Activated CD8-positive, alpha-beta T cell treated with anti-CD3 and anti-CD28 coated beads for 36 hours (primary cell): ENCODE measurements at regions not wholly inside any gene's neighbourhood (a gene's known extent, or its start where the extent isn't known, plus 50 kb on each side); places are given as distances from the start of the nearest gene placed in this dataset.

Experiments used
- ATAC-seq: fragments of 200-7000 bp; cut with Tn5 transposase; one replicate; pipeline ENCODE4 v1.10.0; 2021; ENCODE audit warnings: mild to moderate bottlenecking, moderate library complexity
- CTCF ChIA-PET: fragments of 350-600 bp; sonication (Branson Sonifier 250); formaldehyde crosslinking; loops from one replicate; lab custom pipeline; 2021; ENCODE audit warnings: antibody characterized with exemption; lab: Charles Lee
- POLR2A ChIA-PET: fragments of 350-600 bp; sonication (Branson Sonifier 250); formaldehyde crosslinking; loops from one replicate; lab custom pipeline; 2021; ENCODE audit warnings: antibody characterized with exemption; lab: Charles Lee
- DNase-seq: peaks from one replicate; pipeline ENCODE4 v3.0.0-alpha.2; 2020
- H3K27ac Mint-ChIP-seq: one replicate; pipeline ENCODE4 v1.8.0; 2021; ENCODE audit warnings: mild to moderate bottlenecking, mixed read lengths
- H3K27me3 Mint-ChIP-seq: one replicate; pipeline ENCODE4 v1.8.0; 2021; ENCODE audit warnings: mixed read lengths
- H3K36me3 Mint-ChIP-seq: one replicate; pipeline ENCODE4 v1.8.0; 2021; ENCODE audit warnings: low read depth, mixed read lengths
- H3K4me1 Mint-ChIP-seq: one replicate; pipeline ENCODE4 v1.8.0; 2021; ENCODE audit warnings: low read depth, mixed read lengths
- H3K4me3 Mint-ChIP-seq: one replicate; pipeline ENCODE4 v1.8.0; 2021; ENCODE audit warnings: mild to moderate bottlenecking, moderate library complexity, mixed read lengths
- H3K9me3 Mint-ChIP-seq: one replicate; pipeline ENCODE4 v1.8.0; 2021; ENCODE audit warnings: mixed read lengths
- intact Hi-C: fragments of 100-400 bp; cut with micrococcal nuclease; formaldehyde crosslinking; loops from one replicate; pipeline ENCODE4 v1.10.0; 2022
- TF ChIP-seq, protein P1 (sequence below): fragments of 200-600 bp; IDR thresholded peaks from one replicate; pipeline ENCODE4 v1.8.0; 2022; ENCODE audit warnings: antibody characterized with exemption, mild to moderate bottlenecking

DNA sequence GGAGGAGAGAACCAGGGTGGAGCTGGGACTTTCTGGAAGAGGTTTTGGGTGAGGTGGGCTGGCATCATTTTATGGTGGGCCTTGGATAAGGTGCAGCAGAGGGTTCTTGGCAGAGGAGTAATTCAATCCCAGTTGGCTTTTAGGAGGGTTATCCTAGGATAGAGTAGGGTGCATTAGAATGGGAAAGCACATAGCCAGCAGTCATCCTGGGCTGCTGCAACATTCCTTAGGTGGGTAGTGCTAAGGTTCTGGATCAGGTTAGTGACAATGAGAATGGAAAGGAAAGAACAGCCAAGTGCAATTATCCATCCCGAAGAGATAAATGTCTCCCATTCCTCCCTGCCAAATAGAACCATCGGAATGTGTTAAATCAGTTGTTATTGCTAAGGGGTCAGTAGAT is 157.3 kb upstream of the SPRED2 start:
- no peak for DNase-seq
- POLR2A ChIA-PET, result no interaction called here
- H3K9me3 Mint-ChIP-seq, result no peaks in the 10 kb centered on the region
- intact Hi-C loops, result no loop called here
- no peaks in the 10 kb centered on the region for H3K36me3 Mint-ChIP-seq
- TF ChIP-seq, protein P1, sequence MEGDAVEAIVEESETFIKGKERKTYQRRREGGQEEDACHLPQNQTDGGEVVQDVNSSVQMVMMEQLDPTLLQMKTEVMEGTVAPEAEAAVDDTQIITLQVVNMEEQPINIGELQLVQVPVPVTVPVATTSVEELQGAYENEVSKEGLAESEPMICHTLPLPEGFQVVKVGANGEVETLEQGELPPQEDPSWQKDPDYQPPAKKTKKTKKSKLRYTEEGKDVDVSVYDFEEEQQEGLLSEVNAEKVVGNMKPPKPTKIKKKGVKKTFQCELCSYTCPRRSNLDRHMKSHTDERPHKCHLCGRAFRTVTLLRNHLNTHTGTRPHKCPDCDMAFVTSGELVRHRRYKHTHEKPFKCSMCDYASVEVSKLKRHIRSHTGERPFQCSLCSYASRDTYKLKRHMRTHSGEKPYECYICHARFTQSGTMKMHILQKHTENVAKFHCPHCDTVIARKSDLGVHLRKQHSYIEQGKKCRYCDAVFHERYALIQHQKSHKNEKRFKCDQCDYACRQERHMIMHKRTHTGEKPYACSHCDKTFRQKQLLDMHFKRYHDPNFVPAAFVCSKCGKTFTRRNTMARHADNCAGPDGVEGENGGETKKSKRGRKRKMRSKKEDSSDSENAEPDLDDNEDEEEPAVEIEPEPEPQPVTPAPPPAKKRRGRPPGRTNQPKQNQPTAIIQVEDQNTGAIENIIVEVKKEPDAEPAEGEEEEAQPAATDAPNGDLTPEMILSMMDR, result no peak
- no peaks in the 10 kb centered on the region for H3K4me1 Mint-ChIP-seq
- H3K4me3 Mint-ChIP-seq, result no peak overlapping the region
- CTCF ChIA-PET, result no interaction called here
- peaks cover 9% of the 10 kb centered on the region for H3K27me3 Mint-ChIP-seq
- H3K27ac Mint-ChIP-seq, result no peak overlapping the region
- ATAC-seq, result no peak

DNA sequence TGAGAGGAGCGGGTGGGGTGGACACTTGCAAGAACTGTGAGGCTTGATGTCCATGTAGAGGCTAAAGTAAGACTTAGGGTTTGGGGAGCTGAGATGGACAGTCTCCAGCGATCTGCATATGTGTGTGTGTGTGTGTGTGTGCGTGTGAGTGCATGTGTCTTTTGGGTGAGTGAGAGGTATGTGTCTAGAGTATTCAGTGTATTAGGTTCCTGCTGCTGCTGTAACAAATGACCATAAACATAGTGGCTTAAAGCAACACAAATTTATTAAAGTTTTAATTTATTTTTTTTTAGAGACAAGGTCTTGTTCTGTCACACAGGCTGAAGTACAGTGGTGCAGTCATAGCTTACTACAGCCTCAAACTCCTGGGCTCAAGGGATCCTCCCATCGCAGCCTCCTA is 155.4 kb upstream of the SPRED2 start:
- Mint-ChIP-seq H3K9me3 (no peaks in the 10 kb centered on the region), H3K4me3 (no peak overlapping the region), H3K27me3 (peaks cover 10% of the 10 kb centered on the region), H3K27ac (no peak overlapping the region), H3K36me3 (no peaks in the 10 kb centered on the region), H3K4me1 (no peaks in the 10 kb centered on the region)
- DNase-seq (no peak), ATAC-seq (no peak)
- intact Hi-C loops, result no loop called here
- TF ChIP-seq, protein P1, result no peak
- ChIA-PET POLR2A (no interaction called here), CTCF (interaction anchor here (0.8 kb wide), 1 partner anchor 9 kb away, joined by 3 read pairs; no protein-coding TSS in a partner anchor)

DNA sequence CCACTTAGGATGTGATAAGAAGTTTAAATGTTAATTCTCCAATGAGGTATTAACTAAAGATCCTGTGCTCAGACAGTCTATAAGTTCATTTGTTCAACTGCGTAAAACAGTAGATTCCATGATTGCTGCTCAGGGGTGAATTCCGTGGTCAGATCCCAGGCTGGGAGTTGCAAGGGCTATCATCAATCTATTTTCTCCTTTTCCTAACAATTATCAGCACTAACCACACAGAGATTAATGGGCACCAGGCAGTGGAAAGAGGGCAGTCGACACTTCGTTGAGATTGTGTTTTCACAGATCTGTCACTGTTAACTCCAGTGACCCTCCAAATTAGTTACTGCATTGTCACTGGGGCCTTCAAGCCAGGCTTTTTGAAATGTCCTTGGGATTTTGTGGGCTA is 154.1 kb upstream of the SPRED2 start:
- no peaks in the 10 kb centered on the region for H3K36me3 Mint-ChIP-seq
- ATAC-seq, result no peak

GRCh38 chr2:65583061-65583460 is 150.7 kb upstream of the SPRED2 start:
- CTCF ChIA-PET, result no interaction called here
- Mint-ChIP-seq H3K9me3 (no peaks in the 10 kb centered on the region), H3K4me1 (no peaks in the 10 kb centered on the region), H3K27me3 (peaks cover 9% of the 10 kb centered on the region), H3K4me3 (no peak overlapping the region), H3K36me3 (no peaks in the 10 kb centered on the region), H3K27ac (no peak overlapping the region)
- intact Hi-C loops, result no loop called here
- DNase-seq (no peak), ATAC-seq (no peak)
- POLR2A ChIA-PET, result no interaction called here
- TF ChIP-seq, protein P1, result no peak

More for the DNA sequence above, 154.1 kb upstream of the SPRED2 start:
- Mint-ChIP-seq H3K27me3 (peaks cover 13% of the 10 kb centered on the region), H3K9me3 (no peaks in the 10 kb centered on the region), H3K27ac (no peak overlapping the region), H3K4me1 (no peaks in the 10 kb centered on the region), H3K4me3 (no peak overlapping the region)
- ChIA-PET CTCF (no interaction called here), POLR2A (no interaction called here)
- TF ChIP-seq, protein P1, result no peak
- intact Hi-C loops, result no loop called here
- DNase-seq, result no peak

- DNase-seq, result no peak
- TF ChIP-seq, protein P1, result no peak
- H3K9me3 Mint-ChIP-seq, result no peaks in the 10 kb centered on the region
- ChIA-PET POLR2A (no interaction called here), CTCF (no interaction called here)
- H3K4me1 Mint-ChIP-seq, result no peaks in the 10 kb centered on the region
- intact Hi-C loops, result no loop called here
- H3K27ac Mint-ChIP-seq, result no peak overlapping the region
- no peak for ATAC-seq
- H3K4me3 Mint-ChIP-seq, result no peak overlapping the region
- H3K36me3 Mint-ChIP-seq, result no peaks in the 10 kb centered on the region
- H3K27me3 Mint-ChIP-seq, result peaks cover 9% of the 10 kb centered on the region
Observed at GRCh38 chr2:65582364-65582763, 150.0 kb upstream of the SPRED2 start.
